ENCODE measurements at regions not wholly inside any gene's neighbourhood (a gene's known extent, or its start where the extent isn't known, plus 50 kb on each side); places are given as distances from the start of the nearest gene placed in this dataset.

- peaks cover 19% of the 10 kb centered on the region for H3K4me1 Mint-ChIP-seq
- H3K4me3 ChIP-seq, result no peak overlapping the region
- no peak overlapping the region for H3K4me3 Mint-ChIP-seq
- H3K4me1 ChIP-seq, result peaks cover 9% of the 10 kb centered on the region
- no peak overlapping the region for H2AFZ ChIP-seq (replicated peaks)
- H3K27ac ChIP-seq, result no peak overlapping the region
- peaks cover 5% of the 10 kb centered on the region for H3K27me3 Mint-ChIP-seq (ENCODE audit: insufficient read depth, low read depth)
- peaks cover 10% of the 10 kb centered on the region for H3K9me3 ChIP-seq (ENCODE audit: low read depth)
- no peak for DNase-seq (ENCODE audit: low spot score)
- H3K9ac ChIP-seq, result no peak overlapping the region
- H3K27ac Mint-ChIP-seq, result peak overlapping the region; percentile 60
- no peaks in the 10 kb centered on the region for H3K36me3 Mint-ChIP-seq
- H4K20me1 ChIP-seq (ENCODE audit: low read depth), result no peaks in the 10 kb centered on the region
- H3K9me3 Mint-ChIP-seq, result peaks cover 17% of the 10 kb centered on the region
- no peaks in the 10 kb centered on the region for H3K79me2 ChIP-seq (ENCODE audit: low read depth)
- no peak overlapping the region for H3K4me2 ChIP-seq
- TF ChIP-seq, protein P1, sequence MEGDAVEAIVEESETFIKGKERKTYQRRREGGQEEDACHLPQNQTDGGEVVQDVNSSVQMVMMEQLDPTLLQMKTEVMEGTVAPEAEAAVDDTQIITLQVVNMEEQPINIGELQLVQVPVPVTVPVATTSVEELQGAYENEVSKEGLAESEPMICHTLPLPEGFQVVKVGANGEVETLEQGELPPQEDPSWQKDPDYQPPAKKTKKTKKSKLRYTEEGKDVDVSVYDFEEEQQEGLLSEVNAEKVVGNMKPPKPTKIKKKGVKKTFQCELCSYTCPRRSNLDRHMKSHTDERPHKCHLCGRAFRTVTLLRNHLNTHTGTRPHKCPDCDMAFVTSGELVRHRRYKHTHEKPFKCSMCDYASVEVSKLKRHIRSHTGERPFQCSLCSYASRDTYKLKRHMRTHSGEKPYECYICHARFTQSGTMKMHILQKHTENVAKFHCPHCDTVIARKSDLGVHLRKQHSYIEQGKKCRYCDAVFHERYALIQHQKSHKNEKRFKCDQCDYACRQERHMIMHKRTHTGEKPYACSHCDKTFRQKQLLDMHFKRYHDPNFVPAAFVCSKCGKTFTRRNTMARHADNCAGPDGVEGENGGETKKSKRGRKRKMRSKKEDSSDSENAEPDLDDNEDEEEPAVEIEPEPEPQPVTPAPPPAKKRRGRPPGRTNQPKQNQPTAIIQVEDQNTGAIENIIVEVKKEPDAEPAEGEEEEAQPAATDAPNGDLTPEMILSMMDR (IDR thresholded peaks at IDR 0.05), result no peak
- TF ChIP-seq EZH2 (IDR thresholded peaks at IDR 0.05), result no peak
- TF ChIP-seq EZH2phosphoT487 (IDR thresholded peaks at IDR 0.05), result no peak
- H3K36me3 ChIP-seq, result no peaks in the 10 kb centered on the region
- H3F3A ChIP-seq (ENCODE audit: low read depth), result peaks cover 10% of the 10 kb centered on the region
- H3K27me3 ChIP-seq, result no peaks in the 10 kb centered on the region
Observed at GRCh38 chr17:77006971-77007649, 133.7 kb upstream of the SEC14L1 start.

DNA sequence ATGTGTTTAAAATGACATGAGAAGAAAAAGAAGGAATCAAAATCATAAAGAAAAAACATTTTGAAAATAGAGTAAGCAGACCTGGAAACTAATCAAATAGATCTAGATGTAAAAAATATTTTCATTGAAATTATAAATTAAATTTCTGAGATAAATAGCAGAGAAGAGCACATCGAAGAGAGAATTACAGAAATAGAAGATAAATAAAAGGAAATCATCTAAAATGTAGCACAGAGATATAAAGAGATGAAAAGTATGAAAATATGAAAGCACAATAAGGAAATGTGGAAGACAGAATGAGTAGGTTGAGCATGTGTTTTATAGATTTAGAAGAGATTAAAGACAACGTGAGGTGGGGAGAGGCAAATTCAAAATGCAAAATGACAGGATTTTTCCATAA is 130.9 kb upstream of the SEC14L1 start:
- Histone ChIP-seq H3K36me3 (no peaks in the 10 kb centered on the region), H3K9ac (no peak overlapping the region), H3K9me3 (ENCODE audit: low read depth) (peaks cover 10% of the 10 kb centered on the region), H2AFZ (replicated peaks) (no peak overlapping the region), H3F3A (ENCODE audit: low read depth) (no peaks in the 10 kb centered on the region), H3K79me2 (ENCODE audit: low read depth) (no peaks in the 10 kb centered on the region), H3K4me1 (peaks cover 4% of the 10 kb centered on the region), H3K4me3 (no peak overlapping the region), H4K20me1 (ENCODE audit: low read depth) (no peaks in the 10 kb centered on the region), H3K4me2 (no peak overlapping the region), H3K27ac (no peak overlapping the region), H3K27me3 (no peaks in the 10 kb centered on the region)
- DNase-seq (ENCODE audit: low spot score), result no peak
- Mint-ChIP-seq H3K27me3 (ENCODE audit: insufficient read depth, low read depth) (peaks cover 3% of the 10 kb centered on the region), H3K36me3 (no peaks in the 10 kb centered on the region), H3K4me1 (peaks cover 11% of the 10 kb centered on the region), H3K4me3 (no peak overlapping the region), H3K9me3 (peaks cover 17% of the 10 kb centered on the region), H3K27ac (no peak overlapping the region)
- TF ChIP-seq EZH2phosphoT487 (IDR thresholded peaks at IDR 0.05), result no peak
- TF ChIP-seq, protein P1 (IDR thresholded peaks at IDR 0.05), result no peak
- TF ChIP-seq EZH2 (IDR thresholded peaks at IDR 0.05), result no peak

DNA sequence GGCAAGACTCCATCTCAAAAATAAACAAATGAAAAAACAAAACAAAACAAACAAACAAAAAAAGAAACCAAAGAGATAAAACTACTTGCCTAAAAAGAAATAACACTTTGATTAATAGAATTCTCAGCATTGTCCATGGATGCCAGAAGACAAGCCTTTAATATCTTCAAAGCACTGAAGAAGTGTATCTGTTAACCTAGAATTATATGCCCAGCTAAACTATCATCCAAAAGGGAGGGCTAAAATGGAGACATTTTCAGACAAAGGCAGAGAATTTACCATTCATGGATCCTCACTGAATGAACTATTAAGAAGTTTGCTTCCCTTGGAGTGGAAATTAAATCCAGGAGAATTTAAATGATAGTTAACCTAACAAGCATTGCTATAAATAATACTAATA is 130.1 kb upstream of the SEC14L1 start:
- H3K9ac ChIP-seq, result no peak overlapping the region
- H3K4me3 ChIP-seq, result no peak overlapping the region
- H4K20me1 ChIP-seq (ENCODE audit: low read depth), result no peaks in the 10 kb centered on the region
- H3K9me3 Mint-ChIP-seq, result peaks cover 17% of the 10 kb centered on the region
- no peaks in the 10 kb centered on the region for H3F3A ChIP-seq (ENCODE audit: low read depth)
- H3K4me1 ChIP-seq, result peaks cover 4% of the 10 kb centered on the region
- no peak overlapping the region for H3K4me2 ChIP-seq
- no peaks in the 10 kb centered on the region for H3K36me3 Mint-ChIP-seq
- DNase-seq (ENCODE audit: low spot score), result no peak
- no peaks in the 10 kb centered on the region for H3K27me3 ChIP-seq
- H3K79me2 ChIP-seq (ENCODE audit: low read depth), result no peaks in the 10 kb centered on the region
- no peaks in the 10 kb centered on the region for H3K36me3 ChIP-seq
- H3K27ac Mint-ChIP-seq, result no peak overlapping the region
- H3K9me3 ChIP-seq (ENCODE audit: low read depth), result peaks cover 10% of the 10 kb centered on the region
- H2AFZ ChIP-seq (replicated peaks), result no peak overlapping the region
- no peak overlapping the region for H3K27ac ChIP-seq
- H3K4me1 Mint-ChIP-seq, result peaks cover 11% of the 10 kb centered on the region
- H3K27me3 Mint-ChIP-seq (ENCODE audit: insufficient read depth, low read depth), result peaks cover 3% of the 10 kb centered on the region
- no peak overlapping the region for H3K4me3 Mint-ChIP-seq
- TF ChIP-seq, protein P1 (IDR thresholded peaks at IDR 0.05), result no peak
- TF ChIP-seq EZH2phosphoT487 (IDR thresholded peaks at IDR 0.05), result no peak
- TF ChIP-seq EZH2 (IDR thresholded peaks at IDR 0.05), result no peak

Measured in neural progenitor cell (in vitro differentiated cells).